K562 (cell line): ENCODE measurements at regions not wholly inside any gene's neighbourhood (a gene's known extent, or its start where the extent isn't known, plus 50 kb on each side); places are given as distances from the start of the nearest gene placed in this dataset.

ENCODE experiments used
- ATAC-seq: fragments of 200-7000 bp; cut with Tn5 transposase; 3 replicates; pipeline ENCODE4 v1.9.1; 2020; ENCODE audit warnings: moderate library complexity
- BruUV-seq: library from RNA; stranded (reverse); fragments of 400-500 nt; replicated peaks from 2 replicates; lab custom pipeline; 2021; lab: Mats Ljungman, UMichigan
- CTCF ChIA-PET: fragments of 300-600 bp; formaldehyde crosslinking; extraction: SDS; loops from one replicate; lab custom pipeline; 2021; ENCODE audit warnings: low intra/inter-chr PET ratio; lab: Yijun Ruan, JAX
- POLR2A ChIA-PET: fragments of 300-600, 350-650 bp; sonication (Branson Sonifier 250); formaldehyde crosslinking; extraction: SDS; loops from one replicate; lab custom pipeline; 2021; ENCODE audit warnings: antibody characterized with exemption, inconsistent platforms; lab: Yijun Ruan, JAX
- DNase-seq, 4 experiments: peaks; one replicate each; pipeline versions ENCODE4 v3.0.0 to v3.0.0-alpha.2; 2011 to 2018; ENCODE audit warnings: low spot score in 3 of 4, mixed read lengths in 3 of 4; ENCODE audit errors: extremely low read depth in 1 of 4
- FAIRE-seq: peaks from 2 replicates; lab custom pipeline; 2011; peaks lifted over from hg19 to GRCh38; lab: Jason Lieb, UNC
- H2AFZ ChIP-seq: 2 replicates; pipeline ENCODE4 v1.6.0; 2011; ENCODE audit warnings: low read depth, low read length, control low read depth, inconsistent platforms
- H3K27ac ChIP-seq: fragments of 200-600 bp; 3 replicates; pipeline ENCODE4 v1.8.0; 2011; ENCODE audit warnings: low read depth, mild to moderate bottlenecking, control low read depth, inconsistent platforms, low read length, moderate library complexity, mixed read lengths; ENCODE audit errors: extremely low read depth
- H3K27me3 ChIP-seq, 2 experiments: fragments of 300-600 bp in 1 of 2; 2 replicates in 1 of 2; 3 replicates in 1 of 2; pipeline versions ENCODE4 v1.6.0 to v1.8.0; 2011; ENCODE audit warnings: inconsistent platforms in 2 of 2, low read length in 2 of 2, mild to moderate bottlenecking in 1 of 2, mixed read lengths in 1 of 2, moderate library complexity in 1 of 2; ENCODE audit not compliant: control insufficient read depth in 2 of 2, insufficient read depth in 2 of 2
- H3K36me3 ChIP-seq: fragments of 300-600 bp; 3 replicates; pipeline ENCODE4 v1.8.0; 2011; ENCODE audit warnings: mild to moderate bottlenecking, low read length, inconsistent platforms; ENCODE audit not compliant: control insufficient read depth, insufficient read depth
- H3K4me1 ChIP-seq, 2 experiments: fragments of 200-600 bp in 1 of 2; replicated peaks in 1 of 2; 2 replicates in 1 of 2; 3 replicates in 1 of 2; pipeline versions ENCODE4 v1.5.1 to v1.8.0; 2011; ENCODE audit warnings: inconsistent platforms in 2 of 2, low read length in 2 of 2, mild to moderate bottlenecking in 1 of 2, mixed read lengths in 1 of 2, moderate library complexity in 1 of 2; ENCODE audit not compliant: control insufficient read depth in 2 of 2, insufficient read depth in 2 of 2
- H3K4me2 ChIP-seq: 2 replicates; pipeline ENCODE4 v1.6.1; 2011; ENCODE audit warnings: low read length, control low read depth, inconsistent platforms, mixed read lengths; ENCODE audit not compliant: insufficient read depth
- H3K4me3 ChIP-seq: fragments of 200-600 bp; sonication (generic), shearing (Covaris generic); 2 replicates; pipeline ENCODE4 v1.5.1; 2016; ENCODE audit warnings: control low read depth, inconsistent platforms
- H3K79me2 ChIP-seq: fragments of 200-600 bp; 3 replicates; pipeline ENCODE4 v1.8.0; 2011; ENCODE audit warnings: low read length, inconsistent platforms; ENCODE audit not compliant: control insufficient read depth, insufficient read depth
- H3K9ac ChIP-seq, 2 experiments: 2 replicates each; pipeline versions ENCODE4 v1.6.0 to v1.6.1; 2011; ENCODE audit warnings: low read depth in 2 of 2, low read length in 2 of 2, control low read depth in 1 of 2, inconsistent platforms in 1 of 2, mild to moderate bottlenecking in 1 of 2, mixed read lengths in 1 of 2; ENCODE audit not compliant: insufficient read depth in 1 of 2
- H3K9me1 ChIP-seq: one replicate; pipeline ENCODE4 v1.6.0; 2011; ENCODE audit warnings: inconsistent platforms, mild to moderate bottlenecking, low read length, moderate library complexity; ENCODE audit not compliant: control insufficient read depth, insufficient read depth
- H3K9me3 ChIP-seq: replicated peaks from 2 replicates; pipeline ENCODE4 v1.5.1; 2011; ENCODE audit warnings: low read depth, low read length, inconsistent platforms; ENCODE audit not compliant: control insufficient read depth, insufficient read depth
- H4K20me1 ChIP-seq: replicated peaks from 2 replicates; pipeline ENCODE4 v1.6.1; 2011; ENCODE audit warnings: low read length, inconsistent platforms, mixed read lengths; ENCODE audit not compliant: control insufficient read depth, insufficient read depth
- ARHGAP35 ChIP-seq: fragments of 450-650 bp; IDR thresholded peaks from 2 replicates; pipeline ENCODE4 v1.6.1; 2018; ENCODE audit not compliant: partially characterized antibody
- CEBPB ChIP-seq: fragments of 450-650 bp; IDR thresholded peaks from 2 replicates; pipeline ENCODE4 v1.6.1; 2016; ENCODE audit warnings: missing genetic modification characterization, missing compliant biosample characterization
- ESRRB ChIP-seq: fragments of 250-450 bp; sonication (Bioruptor Pico); IDR thresholded peaks from 2 replicates; pipeline ENCODE4 v1.5.0; 2020; ENCODE audit warnings: mild to moderate bottlenecking, moderate library complexity, borderline replicate concordance
- YBX1 ChIP-seq: fragments of 450-650 bp; IDR thresholded peaks from 2 replicates; pipeline ENCODE4 v1.7.1; 2016; ENCODE audit warnings: mild to moderate bottlenecking
- WGBS: fragments of 100-300 bp; shearing (Covaris generic); methylation state at CpG from one replicate; pipeline ENCODE4 v1.1.6; 2016; ENCODE audit warnings: low coverage, mixed read lengths; ENCODE audit not compliant: insufficient coverage; ENCODE audit errors: missing lambda C conversion rate; 5-methylcytosine and 5-hydroxymethylcytosine counted together
- in situ Hi-C: fragments of 300-500 bp; cut with MboI; formaldehyde crosslinking; loops from 4 replicates; pipeline ENCODE4 v1.15.0; 2018; ENCODE audit warnings: inconsistent platforms, mixed read lengths
- intact Hi-C: fragments of 100-400 bp; cut with micrococcal nuclease; formaldehyde crosslinking; loops from 2 replicates; pipeline ENCODE4 v1.14.2; 2022
- TF ChIP-seq, protein P1 (sequence below): fragments of 450-650 bp; IDR thresholded peaks from 2 replicates; pipeline ENCODE4 v1.6.1; 2017; ENCODE audit warnings: antibody characterized with exemption
- TF ChIP-seq, protein P2 (sequence below): fragments of 450-650 bp; IDR thresholded peaks from 2 replicates; pipeline ENCODE4 v1.6.1; 2018; ENCODE audit warnings: mild to moderate bottlenecking, low read depth; ENCODE audit not compliant: partially characterized antibody
- TF ChIP-seq, protein P3 (sequence below): sonication (generic); formaldehyde crosslinking; IDR thresholded peaks from 2 replicates; pipeline ENCODE4 v1.8.1; 2023; ENCODE audit warnings: missing genetic modification reagents, mild to moderate bottlenecking, borderline replicate concordance
- TF ChIP-seq, protein P4 (sequence below): fragments of 450-650 bp; IDR thresholded peaks from 2 replicates; pipeline ENCODE4 v1.6.1; 2016

DNA sequence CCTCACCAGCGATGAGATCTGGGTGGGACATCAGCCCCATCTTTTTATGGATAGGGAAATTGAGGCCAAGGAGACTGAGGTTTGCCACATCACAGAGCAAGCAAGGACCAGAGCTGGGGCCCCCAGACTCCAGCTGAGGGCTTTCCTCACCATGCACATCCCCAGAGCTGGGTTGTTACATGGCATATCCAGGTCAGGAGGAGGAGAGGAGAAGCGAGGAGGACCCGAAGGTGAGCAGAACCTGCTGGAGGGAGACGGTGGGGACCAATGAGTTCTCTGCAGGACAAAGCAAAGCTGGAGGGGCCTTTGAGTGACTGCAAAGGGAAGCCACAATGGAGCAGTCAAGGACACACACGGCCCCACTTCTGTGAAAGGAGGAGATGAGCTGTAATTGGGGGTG, 255.5 kb upstream of the CSF3R start (continued):
- TF ChIP-seq, protein P1, sequence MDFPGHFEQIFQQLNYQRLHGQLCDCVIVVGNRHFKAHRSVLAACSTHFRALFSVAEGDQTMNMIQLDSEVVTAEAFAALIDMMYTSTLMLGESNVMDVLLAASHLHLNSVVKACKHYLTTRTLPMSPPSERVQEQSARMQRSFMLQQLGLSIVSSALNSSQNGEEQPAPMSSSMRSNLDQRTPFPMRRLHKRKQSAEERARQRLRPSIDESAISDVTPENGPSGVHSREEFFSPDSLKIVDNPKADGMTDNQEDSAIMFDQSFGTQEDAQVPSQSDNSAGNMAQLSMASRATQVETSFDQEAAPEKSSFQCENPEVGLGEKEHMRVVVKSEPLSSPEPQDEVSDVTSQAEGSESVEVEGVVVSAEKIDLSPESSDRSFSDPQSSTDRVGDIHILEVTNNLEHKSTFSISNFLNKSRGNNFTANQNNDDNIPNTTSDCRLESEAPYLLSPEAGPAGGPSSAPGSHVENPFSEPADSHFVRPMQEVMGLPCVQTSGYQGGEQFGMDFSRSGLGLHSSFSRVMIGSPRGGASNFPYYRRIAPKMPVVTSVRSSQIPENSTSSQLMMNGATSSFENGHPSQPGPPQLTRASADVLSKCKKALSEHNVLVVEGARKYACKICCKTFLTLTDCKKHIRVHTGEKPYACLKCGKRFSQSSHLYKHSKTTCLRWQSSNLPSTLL, result no peak
- no peak for TF ChIP-seq ESRRB
- TF ChIP-seq, protein P2, sequence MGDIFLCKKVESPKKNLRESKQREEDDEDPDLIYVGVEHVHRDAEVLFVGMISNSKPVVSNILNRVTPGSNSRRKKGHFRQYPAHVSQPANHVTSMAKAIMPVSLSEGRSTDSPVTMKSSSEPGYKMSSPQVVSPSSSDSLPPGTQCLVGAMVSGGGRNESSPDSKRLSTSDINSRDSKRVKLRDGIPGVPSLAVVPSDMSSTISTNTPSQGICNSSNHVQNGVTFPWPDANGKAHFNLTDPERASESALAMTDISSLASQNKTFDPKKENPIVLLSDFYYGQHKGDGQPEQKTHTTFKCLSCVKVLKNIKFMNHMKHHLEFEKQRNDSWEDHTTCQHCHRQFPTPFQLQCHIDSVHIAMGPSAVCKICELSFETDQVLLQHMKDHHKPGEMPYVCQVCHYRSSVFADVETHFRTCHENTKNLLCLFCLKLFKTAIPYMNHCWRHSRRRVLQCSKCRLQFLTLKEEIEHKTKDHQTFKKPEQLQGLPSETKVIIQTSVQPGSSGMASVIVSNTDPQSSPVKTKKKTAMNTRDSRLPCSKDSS, result no peak
- TF ChIP-seq ARHGAP35, result no peak
- TF ChIP-seq YBX1, result no peak

DNA sequence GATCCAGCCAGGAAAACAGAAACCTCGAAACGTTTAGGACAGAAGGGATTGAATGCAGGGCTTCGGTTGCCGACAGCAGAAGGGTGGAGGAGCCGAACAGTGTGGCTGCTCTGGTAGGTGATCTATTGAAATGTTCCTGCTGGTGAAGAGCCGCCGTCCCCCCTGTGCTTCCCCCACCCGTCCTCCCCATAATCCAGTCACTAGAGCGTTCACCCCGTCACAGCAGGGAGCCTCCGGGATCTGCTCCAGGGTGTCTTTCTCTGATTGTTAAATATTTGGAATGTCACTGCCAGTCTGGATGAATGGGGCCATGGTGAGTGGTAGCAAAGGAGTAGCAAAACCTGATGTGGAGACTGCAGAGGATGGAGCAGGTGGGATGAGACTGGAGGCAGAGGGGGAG, 255.1 kb upstream of the CSF3R start:
- no peak overlapping the region for H3K9ac ChIP-seq
- H3K36me3 ChIP-seq, result no peaks in the 10 kb centered on the region
- peaks cover 14 to 28% of the 10 kb centered on the region in 2 experiments for H3K27me3 ChIP-seq
- FAIRE-seq, result no peak
- in situ Hi-C loops (no loop called here), intact Hi-C loops (no loop called here)
- no peak for ATAC-seq
- ChIA-PET POLR2A (no interaction called here), CTCF (interaction anchor here (0.7 kb wide), 1 partner anchor 307 kb away, joined by 6 read pairs; no protein-coding TSS in a partner anchor)
- TF ChIP-seq, protein P3, sequence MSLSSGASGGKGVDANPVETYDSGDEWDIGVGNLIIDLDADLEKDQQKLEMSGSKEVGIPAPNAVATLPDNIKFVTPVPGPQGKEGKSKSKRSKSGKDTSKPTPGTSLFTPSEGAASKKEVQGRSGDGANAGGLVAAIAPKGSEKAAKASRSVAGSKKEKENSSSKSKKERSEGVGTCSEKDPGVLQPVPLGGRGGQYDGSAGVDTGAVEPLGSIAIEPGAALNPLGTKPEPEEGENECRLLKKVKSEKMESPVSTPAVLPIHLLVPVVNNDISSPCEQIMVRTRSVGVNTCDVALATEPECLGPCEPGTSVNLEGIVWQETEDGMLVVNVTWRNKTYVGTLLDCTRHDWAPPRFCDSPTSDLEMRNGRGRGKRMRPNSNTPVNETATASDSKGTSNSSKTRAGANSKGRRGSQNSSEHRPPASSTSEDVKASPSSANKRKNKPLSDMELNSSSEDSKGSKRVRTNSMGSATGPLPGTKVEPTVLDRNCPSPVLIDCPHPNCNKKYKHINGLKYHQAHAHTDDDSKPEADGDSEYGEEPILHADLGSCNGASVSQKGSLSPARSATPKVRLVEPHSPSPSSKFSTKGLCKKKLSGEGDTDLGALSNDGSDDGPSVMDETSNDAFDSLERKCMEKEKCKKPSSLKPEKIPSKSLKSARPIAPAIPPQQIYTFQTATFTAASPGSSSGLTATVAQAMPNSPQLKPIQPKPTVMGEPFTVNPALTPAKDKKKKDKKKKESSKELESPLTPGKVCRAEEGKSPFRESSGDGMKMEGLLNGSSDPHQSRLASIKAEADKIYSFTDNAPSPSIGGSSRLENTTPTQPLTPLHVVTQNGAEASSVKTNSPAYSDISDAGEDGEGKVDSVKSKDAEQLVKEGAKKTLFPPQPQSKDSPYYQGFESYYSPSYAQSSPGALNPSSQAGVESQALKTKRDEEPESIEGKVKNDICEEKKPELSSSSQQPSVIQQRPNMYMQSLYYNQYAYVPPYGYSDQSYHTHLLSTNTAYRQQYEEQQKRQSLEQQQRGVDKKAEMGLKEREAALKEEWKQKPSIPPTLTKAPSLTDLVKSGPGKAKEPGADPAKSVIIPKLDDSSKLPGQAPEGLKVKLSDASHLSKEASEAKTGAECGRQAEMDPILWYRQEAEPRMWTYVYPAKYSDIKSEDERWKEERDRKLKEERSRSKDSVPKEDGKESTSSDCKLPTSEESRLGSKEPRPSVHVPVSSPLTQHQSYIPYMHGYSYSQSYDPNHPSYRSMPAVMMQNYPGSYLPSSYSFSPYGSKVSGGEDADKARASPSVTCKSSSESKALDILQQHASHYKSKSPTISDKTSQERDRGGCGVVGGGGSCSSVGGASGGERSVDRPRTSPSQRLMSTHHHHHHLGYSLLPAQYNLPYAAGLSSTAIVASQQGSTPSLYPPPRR, result no peak
- TF ChIP-seq, protein P4, sequence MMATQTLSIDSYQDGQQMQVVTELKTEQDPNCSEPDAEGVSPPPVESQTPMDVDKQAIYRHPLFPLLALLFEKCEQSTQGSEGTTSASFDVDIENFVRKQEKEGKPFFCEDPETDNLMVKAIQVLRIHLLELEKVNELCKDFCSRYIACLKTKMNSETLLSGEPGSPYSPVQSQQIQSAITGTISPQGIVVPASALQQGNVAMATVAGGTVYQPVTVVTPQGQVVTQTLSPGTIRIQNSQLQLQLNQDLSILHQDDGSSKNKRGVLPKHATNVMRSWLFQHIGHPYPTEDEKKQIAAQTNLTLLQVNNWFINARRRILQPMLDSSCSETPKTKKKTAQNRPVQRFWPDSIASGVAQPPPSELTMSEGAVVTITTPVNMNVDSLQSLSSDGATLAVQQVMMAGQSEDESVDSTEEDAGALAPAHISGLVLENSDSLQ, result no peak
- TF ChIP-seq, protein P2, result no peak
- TF ChIP-seq CEBPB (tag), result no peak
- no peak for DNase-seq
- no peaks in the 10 kb centered on the region for H3K4me1 ChIP-seq
- no peaks in the 10 kb centered on the region for H3K9me1 ChIP-seq
- no peak overlapping the region for H3K4me3 ChIP-seq
- H3K4me2 ChIP-seq, result no peak overlapping the region
- under 1% methylated on average over 11 of the region's 11 CpGs for WGBS
- H3K9me3 ChIP-seq, result no peaks in the 10 kb centered on the region
- H3K27ac ChIP-seq, result no peak overlapping the region
- no peaks in the 10 kb centered on the region for H3K79me2 ChIP-seq
- H2AFZ ChIP-seq, result no peak overlapping the region
- BruUV-seq, result no TSS peak
- 0 out of 2 replicates have a peak, but pooled peaks cover 6% of the 10 kb centered on the region for H4K20me1 ChIP-seq
